ENCODE measurements at regions not wholly inside any gene's neighbourhood (a gene's known extent, or its start where the extent isn't known, plus 50 kb on each side); places are given as distances from the start of the nearest gene placed in this dataset.

- TF ChIP-seq ZMAT4 (CRISPR knock-in tag; IDR thresholded peaks at IDR 0.05) (no peak), ATF3 (CRISPR knock-in tag; conservative IDR thresholded peaks at IDR 0.05) (no peak), SMAD3 (CRISPR knock-in tag; IDR thresholded peaks at IDR 0.05; ENCODE audit: borderline replicate concordance) (no peak), ESRRA (CRISPR knock-in tag; IDR thresholded peaks at IDR 0.05; ENCODE audit: borderline replicate concordance) (no peak)
These were observed 255.5 kb upstream of the ANO3 start (continued) for GRCh38 chr11:26076233-26076990.

- POLR2A ChIA-PET: no interaction called here
- Mint-ChIP-seq H3K36me3 (no peaks in the 10 kb centered on the region), H3K4me3 (no peak overlapping the region), H3K4me1 (no peaks in the 10 kb centered on the region), H3K27ac (no peak overlapping the region), H3K27me3 (ENCODE audit: low read depth) (no peaks in the 10 kb centered on the region), H3K9me3 (no peaks in the 10 kb centered on the region)
- CTCF ChIA-PET: interaction anchor here (1.5 kb wide), 1 partner anchor 96 kb away, joined by 4 read pairs; no protein-coding TSS in a partner anchor
- DNase-seq (ENCODE audit: low spot score): no peak
- TF ChIP-seq TEAD1 (CRISPR knock-in tag; IDR thresholded peaks at IDR 0.05): no peak
- no peak for TF ChIP-seq FOXP4 (CRISPR knock-in tag; IDR thresholded peaks at IDR 0.05)
- TF ChIP-seq JAZF1 (CRISPR knock-in tag; IDR thresholded peaks at IDR 0.05): no peak
- TF ChIP-seq ERG (CRISPR knock-in tag; IDR thresholded peaks at IDR 0.05): no peak
- no peak for TF ChIP-seq MYBL2 (CRISPR knock-in tag; IDR thresholded peaks at IDR 0.05)
- no peak for TF ChIP-seq AR (CRISPR knock-in tag; IDR thresholded peaks at IDR 0.05)
- no peak for TF ChIP-seq ZNF532 (CRISPR knock-in tag; IDR thresholded peaks at IDR 0.05; ENCODE audit: borderline replicate concordance)
- TF ChIP-seq PREB (CRISPR knock-in tag; IDR thresholded peaks at IDR 0.05; ENCODE audit: borderline replicate concordance): no peak
- no peak for ATAC-seq
These were observed 253.6 kb upstream of the ANO3 start for GRCh38 chr11:26078231-26078821.
